HG02938 (cell line): ENCODE measurements at regions not wholly inside any gene's neighbourhood (a gene's known extent, or its start where the extent isn't known, plus 50 kb on each side); places are given as distances from the start of the nearest gene placed in this dataset.
"Not testable (repeated sequence)": the region's sequence is repeated elsewhere in the genome, so short reads cannot be mapped to it uniquely, and the experiment has no call there.

Source experiments
- ATAC-seq: cut with Tn5 transposase; IDR thresholded peaks from one replicate; pipeline ENCODE4 v1.9.1; 2021; ENCODE audit warnings: mild to moderate bottlenecking, moderate library complexity; ENCODE audit not compliant: unreplicated experiment

- no peak for ATAC-seq
Measured at GRCh38 chr2:128503399-128504245, 185.0 kb upstream of the HS6ST1 start.

GRCh38 chr2:128504246-128505149, 185.8 kb upstream of the HS6ST1 start:
- ATAC-seq, result no peak

GRCh38 chr2:128505150-128505490, 186.5 kb upstream of the HS6ST1 start:
- no peak for ATAC-seq

- no peak for ATAC-seq
Measured at GRCh38 chr2:128505575-128506526, 187.2 kb upstream of the HS6ST1 start.

GRCh38 chr2:128506534-128506933, 187.9 kb upstream of the HS6ST1 start:
- no peak for ATAC-seq

GRCh38 chr2:128510701-128511397, 192.2 kb upstream of the HS6ST1 start:
- ATAC-seq, result no peak

GRCh38 chr2:128511731-128512378, 193.2 kb upstream of the HS6ST1 start:
- ATAC-seq, result no peak

- no peak for ATAC-seq
Measured at GRCh38 chr2:128512379-128513115, 193.9 kb upstream of the HS6ST1 start.

GRCh38 chr2:128513116-128513960, 194.7 kb upstream of the HS6ST1 start:
- no peak for ATAC-seq

- peak; percentile 87 for ATAC-seq
Measured at GRCh38 chr2:128513961-128514283, 195.3 kb upstream of the HS6ST1 start.

- no peak for ATAC-seq
Measured at GRCh38 chr2:128514555-128514955, 195.9 kb upstream of the HS6ST1 start.

GRCh38 chr2:128516938-128517337, 198.3 kb upstream of the HS6ST1 start:
- no peak for ATAC-seq

GRCh38 chr2:128519028-128519427, 200.4 kb upstream of the HS6ST1 start:
- not testable (repeated sequence) for ATAC-seq

- ATAC-seq, result no peak
Measured at GRCh38 chr2:128519517-128520215, 201.0 kb upstream of the HS6ST1 start.

GRCh38 chr2:128520340-128520739, 201.7 kb upstream of the HS6ST1 start:
- no peak for ATAC-seq

GRCh38 chr2:128520791-128521190, 202.1 kb upstream of the HS6ST1 start:
- ATAC-seq, result peak; percentile 96

GRCh38 chr2:128521482-128521881, 202.8 kb upstream of the HS6ST1 start:
- ATAC-seq, result no peak

- no peak for ATAC-seq
Measured at GRCh38 chr2:128522829-128523228, 204.2 kb upstream of the HS6ST1 start.
